ENCODE measurements at regions not wholly inside any gene's neighbourhood (a gene's known extent, or its start where the extent isn't known, plus 50 kb on each side); places are given as distances from the start of the nearest gene placed in this dataset.
A peak's percentile ranks its signal among the peaks of the same experiment; 100 is the strongest.

DNA sequence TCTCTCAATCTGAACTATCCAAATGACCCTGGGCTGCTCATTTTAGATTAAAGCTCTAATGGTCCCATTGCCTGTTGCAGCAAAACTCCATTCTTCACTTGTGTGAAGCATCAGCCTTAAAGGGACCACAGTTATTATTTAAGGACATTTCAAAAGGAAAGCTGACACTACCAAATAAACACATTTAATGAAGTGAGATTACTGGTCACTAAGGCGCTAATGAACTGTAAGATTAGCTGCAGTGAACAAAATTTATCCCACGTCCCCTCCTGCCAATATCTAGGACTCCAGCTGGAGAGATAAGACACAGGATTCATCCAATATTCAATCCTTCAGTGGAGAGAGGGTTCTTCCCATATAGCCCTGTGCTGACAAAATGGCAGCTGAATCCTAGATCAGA is 1029.2 kb upstream of the SEL1L start:
- DNase-seq (ENCODE audit: insufficient read length, low spot score), result no peak
- FAIRE-seq, result peak; percentile 89
- no peak for TF ChIP-seq CTCF (IDR thresholded peaks at IDR 0.05; ENCODE audit: insufficient read depth, missing control alignments)

DNA sequence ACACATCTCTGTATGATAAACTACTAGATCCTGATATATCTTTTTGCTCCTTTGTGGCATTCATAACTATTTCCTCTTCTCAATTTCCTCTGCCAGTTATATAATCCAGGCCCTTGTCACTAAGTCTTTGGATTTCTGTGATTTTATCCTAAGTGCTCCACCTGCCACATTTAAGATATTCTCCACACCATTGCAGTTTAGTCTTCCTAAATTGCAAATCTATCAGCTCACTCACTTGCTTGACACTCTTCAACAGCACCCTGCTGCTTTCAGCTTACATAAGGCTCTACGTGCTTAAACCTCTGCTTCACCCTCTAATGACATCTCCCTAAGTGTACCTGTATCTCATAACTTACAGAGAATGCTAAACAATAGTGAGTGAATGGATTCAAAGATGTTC is 1032.2 kb upstream of the SEL1L start:
- FAIRE-seq (no peak), DNase-seq (ENCODE audit: insufficient read length, low spot score) (no peak)
- TF ChIP-seq CTCF (IDR thresholded peaks at IDR 0.05; ENCODE audit: insufficient read depth, missing control alignments), result no peak

- no peak for FAIRE-seq
- DNase-seq (ENCODE audit: insufficient read length, low spot score), result no peak
- TF ChIP-seq CTCF (IDR thresholded peaks at IDR 0.05; ENCODE audit: insufficient read depth, missing control alignments), result no peak
These were observed 1053.6 kb upstream of the SEL1L start for GRCh38 chr14:82587226-82587625.

DNA sequence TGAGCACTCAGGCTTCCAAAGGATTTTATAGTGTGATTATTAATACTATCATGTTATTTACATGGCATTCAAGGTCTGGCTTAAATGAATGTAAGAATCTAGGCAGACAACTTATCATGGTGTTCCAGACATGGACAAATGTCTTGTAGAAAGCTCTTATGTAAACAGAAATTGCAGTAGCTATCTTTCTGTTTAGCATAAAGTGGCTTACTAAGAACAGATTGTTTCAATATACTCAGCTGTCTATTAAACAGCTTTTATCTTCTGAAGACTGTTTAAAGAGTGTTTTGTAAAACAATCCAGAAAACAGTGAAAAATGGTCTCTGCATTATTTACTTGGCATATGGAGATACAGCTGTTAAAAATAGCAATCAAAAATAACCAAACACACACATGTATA is 1061.8 kb upstream of the SEL1L start:
- no peak for DNase-seq (ENCODE audit: insufficient read length, low spot score)
- no peak for TF ChIP-seq CTCF (IDR thresholded peaks at IDR 0.05; ENCODE audit: insufficient read depth, missing control alignments)
- FAIRE-seq, result no peak

DNA sequence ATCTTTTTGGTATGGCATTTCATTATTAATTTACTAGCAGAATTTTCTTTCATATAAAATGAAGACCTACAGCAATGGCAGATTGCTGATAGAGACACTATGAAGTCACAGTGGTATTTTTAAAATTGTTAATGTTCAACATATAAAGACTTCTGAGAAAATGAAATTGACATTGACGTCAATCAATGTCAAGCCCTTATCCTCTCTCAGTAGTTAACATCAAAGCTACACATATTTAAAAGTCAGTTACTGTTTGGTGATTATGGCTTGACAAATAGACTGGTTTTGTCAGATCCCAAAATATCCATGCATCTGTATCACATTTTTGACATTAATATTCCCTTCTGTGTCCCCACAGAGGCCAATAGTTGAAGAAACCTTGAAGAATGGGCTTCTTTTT is 1069.1 kb upstream of the SEL1L start:
- FAIRE-seq, result no peak
- no peak for TF ChIP-seq CTCF (IDR thresholded peaks at IDR 0.05; ENCODE audit: insufficient read depth, missing control alignments)
- DNase-seq (ENCODE audit: insufficient read length, low spot score), result no peak

- TF ChIP-seq CTCF (IDR thresholded peaks at IDR 0.05; ENCODE audit: insufficient read depth, missing control alignments), result no peak
- DNase-seq (ENCODE audit: insufficient read length, low spot score) (no peak), FAIRE-seq (no peak)
These were observed 1071.2 kb upstream of the SEL1L start for GRCh38 chr14:82604819-82605218.

DNA sequence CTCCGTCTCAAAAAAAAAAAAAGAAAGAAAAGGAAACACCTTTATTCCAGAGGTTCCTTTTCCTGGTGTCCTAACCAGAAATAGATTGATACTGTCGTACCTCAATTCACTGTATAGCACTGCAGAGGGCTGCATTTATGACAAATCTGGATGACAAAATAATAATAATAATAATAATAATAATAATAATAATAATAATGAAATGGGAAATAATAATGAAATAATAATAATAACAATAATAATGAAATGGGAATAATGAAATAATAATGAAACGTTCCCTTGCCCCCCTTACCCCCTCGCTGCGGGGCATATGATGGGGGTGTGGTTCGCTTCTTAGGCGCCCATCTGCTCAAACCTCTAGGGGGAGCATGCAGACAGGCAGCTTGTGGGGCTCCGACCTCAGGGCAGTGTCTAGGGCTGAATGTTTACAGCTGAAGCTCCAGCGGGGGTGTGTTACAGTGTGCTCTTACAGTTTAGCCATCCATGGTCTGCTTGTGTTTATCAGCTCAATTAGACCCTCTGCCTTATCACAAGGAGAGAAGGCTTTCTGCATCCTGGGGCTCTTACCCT is 1088.3 kb upstream of the SEL1L start:
- DNase-seq (ENCODE audit: insufficient read length, low spot score) (no peak), FAIRE-seq (no peak)

More for the DNA sequence above, 1088.3 kb upstream of the SEL1L start:
- TF ChIP-seq CTCF (IDR thresholded peaks at IDR 0.05; ENCODE audit: insufficient read depth, missing control alignments), result no peak
